Nephron (organoid): ENCODE measurements at regions not wholly inside any gene's neighbourhood (a gene's known extent, or its start where the extent isn't known, plus 50 kb on each side); places are given as distances from the start of the nearest gene placed in this dataset.

Experiments used
- H3K27ac Mint-ChIP-seq, 3 experiments: 2 replicates each; pipeline ENCODE4 v1.8.0; 2020; ENCODE audit warnings: mixed read lengths in 3 of 3, mild to moderate bottlenecking in 2 of 3, moderate library complexity in 1 of 3
- H3K27me3 Mint-ChIP-seq: 2 replicates; pipeline ENCODE4 v1.8.0; 2021; ENCODE audit warnings: low read depth, mild to moderate bottlenecking, moderate library complexity, mixed read lengths
- H3K36me3 Mint-ChIP-seq: 2 replicates; pipeline ENCODE4 v1.8.0; 2020; ENCODE audit warnings: low read depth, mixed read lengths
- H3K4me1 Mint-ChIP-seq: 2 replicates; pipeline ENCODE4 v1.8.0; 2020; ENCODE audit warnings: mixed read lengths
- H3K4me3 Mint-ChIP-seq, 3 experiments: 2 replicates each; pipeline ENCODE4 v1.8.0; 2020; ENCODE audit warnings: mild to moderate bottlenecking in 3 of 3, mixed read lengths in 3 of 3, moderate library complexity in 2 of 3
- H3K9me3 Mint-ChIP-seq: 2 replicates; pipeline ENCODE4 v1.8.0; 2020; ENCODE audit warnings: mixed read lengths
- TF ChIP-seq, protein P1 (sequence below), 3 experiments: fragments of 200-600 bp; sonication (generic); IDR thresholded peaks; one replicate each; pipeline ENCODE4 v1.5.0; 2021; ENCODE audit warnings: antibody characterized with exemption in 3 of 3; ENCODE audit not compliant: unreplicated experiment in 3 of 3

DNA sequence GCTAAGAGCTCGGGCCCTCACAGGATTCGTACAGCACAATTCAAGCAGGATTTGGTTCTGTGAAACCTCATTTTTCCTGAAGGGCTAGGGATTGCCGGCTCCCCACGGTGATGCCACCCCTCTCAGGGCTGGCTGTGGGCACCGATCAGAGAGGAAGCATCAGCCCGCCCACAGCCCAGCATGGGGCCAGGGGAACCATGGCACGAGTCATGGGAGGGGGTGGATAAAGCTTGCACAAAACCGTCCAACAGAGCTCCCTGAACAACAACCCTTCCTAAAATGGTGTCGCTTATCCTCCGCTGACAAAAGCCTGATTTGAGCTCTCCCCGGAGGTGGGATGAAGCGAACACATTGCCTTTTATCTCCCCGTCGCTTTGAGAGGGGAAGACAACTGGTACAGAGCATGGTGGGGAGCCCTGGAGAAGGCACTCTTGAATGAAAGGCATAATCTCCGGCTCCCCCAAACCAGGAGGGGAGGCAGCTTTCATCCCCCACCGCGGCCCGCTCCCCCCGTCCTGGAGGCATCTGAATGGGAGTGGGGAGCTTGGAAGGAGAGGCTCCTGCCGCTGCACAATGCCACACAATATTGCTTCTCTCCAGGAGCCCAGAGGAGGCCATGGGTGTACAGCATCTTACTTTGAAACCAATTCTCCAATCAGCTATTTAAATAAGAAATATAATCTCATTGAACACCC, 144.0 kb downstream of the RPS24 start:
- Mint-ChIP-seq H3K4me1 (peaks cover 5% of the 10 kb centered on the region), H3K27me3 (peaks cover 47% of the 10 kb centered on the region), H3K4me3 (no peak overlapping the region), H3K36me3 (no peaks in the 10 kb centered on the region), H3K27ac (no peak overlapping the region), H3K9me3 (no peaks in the 10 kb centered on the region)
- TF ChIP-seq, protein P1, sequence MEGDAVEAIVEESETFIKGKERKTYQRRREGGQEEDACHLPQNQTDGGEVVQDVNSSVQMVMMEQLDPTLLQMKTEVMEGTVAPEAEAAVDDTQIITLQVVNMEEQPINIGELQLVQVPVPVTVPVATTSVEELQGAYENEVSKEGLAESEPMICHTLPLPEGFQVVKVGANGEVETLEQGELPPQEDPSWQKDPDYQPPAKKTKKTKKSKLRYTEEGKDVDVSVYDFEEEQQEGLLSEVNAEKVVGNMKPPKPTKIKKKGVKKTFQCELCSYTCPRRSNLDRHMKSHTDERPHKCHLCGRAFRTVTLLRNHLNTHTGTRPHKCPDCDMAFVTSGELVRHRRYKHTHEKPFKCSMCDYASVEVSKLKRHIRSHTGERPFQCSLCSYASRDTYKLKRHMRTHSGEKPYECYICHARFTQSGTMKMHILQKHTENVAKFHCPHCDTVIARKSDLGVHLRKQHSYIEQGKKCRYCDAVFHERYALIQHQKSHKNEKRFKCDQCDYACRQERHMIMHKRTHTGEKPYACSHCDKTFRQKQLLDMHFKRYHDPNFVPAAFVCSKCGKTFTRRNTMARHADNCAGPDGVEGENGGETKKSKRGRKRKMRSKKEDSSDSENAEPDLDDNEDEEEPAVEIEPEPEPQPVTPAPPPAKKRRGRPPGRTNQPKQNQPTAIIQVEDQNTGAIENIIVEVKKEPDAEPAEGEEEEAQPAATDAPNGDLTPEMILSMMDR (IDR thresholded peaks at IDR 0.05; ENCODE audit: unreplicated experiment in 3 of 3): no peak

DNA sequence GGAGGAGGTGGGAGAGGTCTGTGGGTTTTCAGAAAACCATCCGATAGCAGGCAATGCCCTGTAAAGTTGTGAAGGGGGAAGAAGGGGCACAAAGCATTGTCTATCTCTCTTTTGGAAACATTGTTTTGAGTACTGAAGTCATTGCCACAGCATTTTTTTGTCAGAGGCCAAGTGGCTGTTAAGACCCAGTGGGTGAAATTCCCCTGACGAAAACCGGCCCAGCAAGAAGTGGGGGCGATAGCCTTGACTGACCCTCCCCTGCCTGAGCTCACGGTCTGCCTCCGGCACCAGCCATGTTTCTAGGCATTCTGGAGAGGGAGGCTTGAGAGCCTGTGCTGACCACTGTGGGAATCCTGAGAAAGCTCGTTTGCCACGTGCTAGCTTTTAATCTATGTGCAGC, 144.7 kb downstream of the RPS24 start:
- Mint-ChIP-seq H3K36me3 (no peaks in the 10 kb centered on the region), H3K27me3 (peaks cover 50% of the 10 kb centered on the region), H3K9me3 (no peaks in the 10 kb centered on the region), H3K4me1 (peaks cover 5% of the 10 kb centered on the region), H3K4me3 (no peak overlapping the region), H3K27ac (no peak overlapping the region)
- TF ChIP-seq, protein P1 (IDR thresholded peaks at IDR 0.05; ENCODE audit: unreplicated experiment in 3 of 3): no peak

DNA sequence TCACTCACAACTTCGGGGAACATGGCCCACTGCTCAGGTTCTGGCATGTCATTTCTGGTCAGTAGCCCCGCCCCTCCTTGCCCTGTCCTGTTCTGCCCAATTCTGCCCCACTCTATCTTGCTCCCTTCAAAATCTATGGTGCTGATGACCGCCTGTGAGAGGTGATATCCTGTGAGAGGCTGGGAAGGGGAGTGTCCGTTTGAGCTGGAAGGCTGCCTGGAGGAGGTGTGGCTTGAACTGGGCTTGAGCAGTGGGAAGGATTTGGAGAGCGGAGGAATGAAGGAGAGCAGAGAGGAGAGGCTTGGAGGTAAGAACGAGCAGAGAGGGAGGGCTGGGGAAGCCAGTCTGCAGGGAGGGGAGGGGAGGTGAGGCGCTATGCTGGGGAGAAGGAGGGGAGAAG, 145.3 kb downstream of the RPS24 start:
- Mint-ChIP-seq H3K9me3 (no peaks in the 10 kb centered on the region), H3K4me1 (peaks cover 5% of the 10 kb centered on the region), H3K27ac (peak overlapping the region in 1 of 3 experiments; percentile 6), H3K4me3 (no peak overlapping the region), H3K36me3 (no peaks in the 10 kb centered on the region), H3K27me3 (peaks cover 48% of the 10 kb centered on the region)
- TF ChIP-seq, protein P1 (IDR thresholded peaks at IDR 0.05; ENCODE audit: unreplicated experiment in 3 of 3): no peak

DNA sequence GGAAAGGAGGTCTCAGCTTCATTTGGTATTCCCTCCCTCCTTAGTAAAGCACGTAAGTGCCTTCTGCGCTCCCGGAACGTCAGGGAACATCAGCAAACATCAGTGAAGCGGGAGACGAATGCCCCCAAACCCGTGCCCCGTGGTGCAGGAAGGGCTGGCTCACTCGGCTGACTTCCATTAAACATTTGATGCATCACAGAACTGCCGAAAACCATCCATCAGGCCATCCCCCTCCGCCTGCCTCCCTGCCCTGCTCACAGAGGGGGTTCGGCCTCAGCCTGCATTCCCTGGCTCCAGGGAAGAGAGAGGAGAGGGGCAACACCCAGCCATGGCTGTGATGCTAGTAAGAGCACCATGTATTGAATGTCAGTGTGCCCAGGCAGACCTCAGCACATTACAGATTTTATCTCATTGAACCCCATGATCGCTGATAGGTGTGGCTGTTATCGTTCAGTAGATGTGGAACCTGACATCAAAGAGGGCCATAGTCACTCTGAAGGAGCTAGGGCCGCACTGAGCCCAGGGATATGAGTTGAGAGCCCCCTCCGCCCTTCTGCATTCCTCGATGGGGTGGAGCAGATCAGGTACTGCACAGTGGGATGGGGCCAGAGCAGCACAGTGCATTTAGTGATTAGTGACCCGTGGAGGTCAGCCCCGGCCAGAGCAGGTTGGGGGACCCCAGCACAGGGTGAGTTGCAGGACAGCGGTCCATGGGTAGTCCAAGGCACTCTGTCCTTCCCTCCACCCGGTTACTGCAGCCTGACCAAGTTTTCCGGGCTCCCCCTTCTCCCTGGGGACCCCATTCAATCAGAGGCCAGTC, 146.4 kb downstream of the RPS24 start:
- Mint-ChIP-seq H3K36me3 (no peaks in the 10 kb centered on the region), H3K27me3 (peaks cover 45% of the 10 kb centered on the region), H3K4me1 (peaks cover 5% of the 10 kb centered on the region), H3K4me3 (no peak overlapping the region), H3K9me3 (no peaks in the 10 kb centered on the region), H3K27ac (no peak overlapping the region)
- TF ChIP-seq, protein P1 (IDR thresholded peaks at IDR 0.05; ENCODE audit: unreplicated experiment in 3 of 3): no peak

DNA sequence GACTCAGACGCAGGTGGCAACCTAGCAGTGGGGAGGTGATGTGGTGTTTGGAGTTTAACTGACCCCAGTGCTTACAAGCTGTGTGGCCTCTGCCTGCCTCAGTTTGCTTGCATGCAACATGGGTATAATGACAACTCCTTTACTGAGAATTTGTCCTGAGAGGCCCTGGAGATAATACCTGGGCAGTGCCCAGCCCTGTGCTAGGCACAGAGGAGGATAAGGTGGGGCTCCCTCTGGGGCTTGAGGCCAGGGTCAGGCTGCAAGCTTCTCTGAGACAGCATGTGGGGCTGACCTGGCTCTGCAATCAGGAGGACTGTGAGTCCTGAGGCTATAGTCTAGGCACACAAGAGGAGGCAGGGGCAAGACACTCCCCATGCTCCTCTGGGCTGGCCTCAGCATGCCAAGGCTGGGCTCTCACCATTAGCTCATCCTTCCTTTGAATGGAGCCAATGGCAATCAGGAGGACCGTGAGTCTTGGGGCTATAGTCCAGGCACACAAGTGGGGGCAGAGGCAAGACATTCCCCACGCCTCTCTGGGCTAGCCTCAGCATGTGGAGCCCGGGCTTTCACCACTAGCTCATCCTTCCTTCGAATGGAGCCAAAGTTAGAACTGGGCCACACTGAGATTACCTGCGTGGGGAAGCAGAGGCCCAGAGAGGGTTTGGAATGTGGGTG, 147.9 kb downstream of the RPS24 start:
- Mint-ChIP-seq H3K4me1 (peaks cover 5% of the 10 kb centered on the region), H3K27ac (no peak overlapping the region), H3K9me3 (no peaks in the 10 kb centered on the region), H3K36me3 (no peaks in the 10 kb centered on the region), H3K27me3 (peaks cover 37% of the 10 kb centered on the region), H3K4me3 (no peak overlapping the region)
- TF ChIP-seq, protein P1 (IDR thresholded peaks at IDR 0.05; ENCODE audit: unreplicated experiment in 3 of 3): no peak
